ENCODE measurements at regions not wholly inside any gene's neighbourhood (a gene's known extent, or its start where the extent isn't known, plus 50 kb on each side); places are given as distances from the start of the nearest gene placed in this dataset.

DNA sequence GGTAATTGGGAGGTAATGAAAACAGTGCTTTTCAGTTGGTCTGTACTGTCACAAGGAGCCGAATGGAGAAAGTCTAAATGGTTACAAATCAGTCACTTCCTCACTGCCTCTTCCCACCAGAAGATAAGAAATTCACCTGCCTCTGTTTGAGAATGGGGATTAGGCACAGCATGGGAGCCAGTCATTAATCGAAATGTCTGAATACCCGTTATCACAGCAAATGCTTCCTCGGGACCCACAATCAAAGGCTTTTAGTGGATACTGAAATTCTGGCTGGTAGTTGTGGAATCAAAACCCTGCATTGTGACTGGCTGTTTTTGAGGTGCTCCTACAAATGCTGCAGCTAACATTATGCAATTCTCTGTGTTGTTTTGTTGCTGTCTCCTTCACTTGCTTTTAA lies 461.0 kb upstream of the MEX3C start:
- TF ChIP-seq, protein P1, sequence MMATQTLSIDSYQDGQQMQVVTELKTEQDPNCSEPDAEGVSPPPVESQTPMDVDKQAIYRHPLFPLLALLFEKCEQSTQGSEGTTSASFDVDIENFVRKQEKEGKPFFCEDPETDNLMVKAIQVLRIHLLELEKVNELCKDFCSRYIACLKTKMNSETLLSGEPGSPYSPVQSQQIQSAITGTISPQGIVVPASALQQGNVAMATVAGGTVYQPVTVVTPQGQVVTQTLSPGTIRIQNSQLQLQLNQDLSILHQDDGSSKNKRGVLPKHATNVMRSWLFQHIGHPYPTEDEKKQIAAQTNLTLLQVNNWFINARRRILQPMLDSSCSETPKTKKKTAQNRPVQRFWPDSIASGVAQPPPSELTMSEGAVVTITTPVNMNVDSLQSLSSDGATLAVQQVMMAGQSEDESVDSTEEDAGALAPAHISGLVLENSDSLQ (IDR thresholded peaks at IDR 0.05) = no peak
- TF ChIP-seq POLR2A (IDR thresholded peaks at IDR 0.05; ENCODE audit: low read depth, low read length) = no peak
- TF ChIP-seq NFYA (IDR thresholded peaks at IDR 0.05; ENCODE audit: borderline replicate concordance, low read depth, low read length) = no peak
- TF ChIP-seq POLR2AphosphoS5 (IDR thresholded peaks at IDR 0.05; ENCODE audit: low read length) = no peak
- TF ChIP-seq, protein P2, sequence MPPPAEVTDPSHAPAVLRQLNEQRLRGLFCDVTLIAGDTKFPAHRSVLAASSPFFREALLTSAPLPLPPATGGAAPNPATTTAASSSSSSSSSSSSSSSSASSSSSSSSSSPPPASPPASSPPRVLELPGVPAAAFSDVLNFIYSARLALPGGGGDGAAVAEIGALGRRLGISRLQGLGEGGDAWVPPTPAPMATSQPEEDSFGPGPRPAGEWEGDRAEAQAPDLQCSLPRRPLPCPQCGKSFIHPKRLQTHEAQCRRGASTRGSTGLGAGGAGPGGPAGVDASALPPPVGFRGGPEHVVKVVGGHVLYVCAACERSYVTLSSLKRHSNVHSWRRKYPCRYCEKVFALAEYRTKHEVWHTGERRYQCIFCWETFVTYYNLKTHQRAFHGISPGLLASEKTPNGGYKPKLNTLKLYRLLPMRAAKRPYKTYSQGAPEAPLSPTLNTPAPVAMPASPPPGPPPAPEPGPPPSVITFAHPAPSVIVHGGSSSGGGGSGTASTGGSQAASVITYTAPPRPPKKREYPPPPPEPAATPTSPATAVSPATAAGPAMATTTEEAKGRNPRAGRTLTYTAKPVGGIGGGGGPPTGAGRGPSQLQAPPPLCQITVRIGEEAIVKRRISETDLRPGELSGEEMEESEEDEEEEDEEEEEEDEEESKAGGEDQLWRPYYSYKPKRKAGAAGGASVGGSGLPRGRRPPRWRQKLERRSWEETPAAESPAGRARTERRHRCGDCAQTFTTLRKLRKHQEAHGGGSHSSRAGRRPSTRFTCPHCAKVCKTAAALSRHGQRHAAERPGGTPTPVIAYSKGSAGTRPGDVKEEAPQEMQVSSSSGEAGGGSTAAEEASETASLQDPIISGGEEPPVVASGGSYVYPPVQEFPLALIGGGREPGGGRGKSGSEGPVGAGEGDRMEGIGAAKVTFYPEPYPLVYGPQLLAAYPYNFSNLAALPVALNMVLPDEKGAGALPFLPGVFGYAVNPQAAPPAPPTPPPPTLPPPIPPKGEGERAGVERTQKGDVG (CRISPR knock-in tag; IDR thresholded peaks at IDR 0.05) = no peak
- no peak for TF ChIP-seq RCOR1 (conservative IDR thresholded peaks at IDR 0.05; ENCODE audit: low read depth, low read length)

All from GM12878 (cell line).